ENCODE measurements at regions not wholly inside any gene's neighbourhood (a gene's known extent, or its start where the extent isn't known, plus 50 kb on each side); places are given as distances from the start of the nearest gene placed in this dataset.

- Histone ChIP-seq H2AFZ (ENCODE audit: low read depth, low read length) (peak overlapping the region; percentile 71), H3K4me1 (ENCODE audit: low read length) (peaks cover 47% of the 10 kb centered on the region), H3K27me3 (ENCODE audit: low read depth, low read length) (no peaks in the 10 kb centered on the region), H3K9ac (ENCODE audit: low read length) (no peak overlapping the region), H3K27ac (ENCODE audit: low read length) (no peak overlapping the region), H3K36me3 (replicated peaks; ENCODE audit: low read depth, low read length) (no peaks in the 10 kb centered on the region), H3K79me2 (ENCODE audit: low read length) (no peaks in the 10 kb centered on the region), H3K9me3 (ENCODE audit: insufficient read depth, low read length) (no peaks in the 10 kb centered on the region), H3K4me2 (ENCODE audit: low read length) (no peak overlapping the region), H4K20me1 (ENCODE audit: insufficient read depth, low read length) (no peaks in the 10 kb centered on the region), H3K4me3 (ENCODE audit: low read length) (no peak overlapping the region)
- TF ChIP-seq, protein P1, sequence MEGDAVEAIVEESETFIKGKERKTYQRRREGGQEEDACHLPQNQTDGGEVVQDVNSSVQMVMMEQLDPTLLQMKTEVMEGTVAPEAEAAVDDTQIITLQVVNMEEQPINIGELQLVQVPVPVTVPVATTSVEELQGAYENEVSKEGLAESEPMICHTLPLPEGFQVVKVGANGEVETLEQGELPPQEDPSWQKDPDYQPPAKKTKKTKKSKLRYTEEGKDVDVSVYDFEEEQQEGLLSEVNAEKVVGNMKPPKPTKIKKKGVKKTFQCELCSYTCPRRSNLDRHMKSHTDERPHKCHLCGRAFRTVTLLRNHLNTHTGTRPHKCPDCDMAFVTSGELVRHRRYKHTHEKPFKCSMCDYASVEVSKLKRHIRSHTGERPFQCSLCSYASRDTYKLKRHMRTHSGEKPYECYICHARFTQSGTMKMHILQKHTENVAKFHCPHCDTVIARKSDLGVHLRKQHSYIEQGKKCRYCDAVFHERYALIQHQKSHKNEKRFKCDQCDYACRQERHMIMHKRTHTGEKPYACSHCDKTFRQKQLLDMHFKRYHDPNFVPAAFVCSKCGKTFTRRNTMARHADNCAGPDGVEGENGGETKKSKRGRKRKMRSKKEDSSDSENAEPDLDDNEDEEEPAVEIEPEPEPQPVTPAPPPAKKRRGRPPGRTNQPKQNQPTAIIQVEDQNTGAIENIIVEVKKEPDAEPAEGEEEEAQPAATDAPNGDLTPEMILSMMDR (IDR thresholded peaks at IDR 0.05; ENCODE audit: low read depth, low read length): peak; percentile 7; the same call in 1 of the 2 replicates
- no peak for TF ChIP-seq EZH2phosphoT487 (IDR thresholded peaks at IDR 0.05; ENCODE audit: low read depth)
These were observed 370.3 kb downstream of the DAD1 start for GRCh38 chr14:22218728-22219127.

DNA sequence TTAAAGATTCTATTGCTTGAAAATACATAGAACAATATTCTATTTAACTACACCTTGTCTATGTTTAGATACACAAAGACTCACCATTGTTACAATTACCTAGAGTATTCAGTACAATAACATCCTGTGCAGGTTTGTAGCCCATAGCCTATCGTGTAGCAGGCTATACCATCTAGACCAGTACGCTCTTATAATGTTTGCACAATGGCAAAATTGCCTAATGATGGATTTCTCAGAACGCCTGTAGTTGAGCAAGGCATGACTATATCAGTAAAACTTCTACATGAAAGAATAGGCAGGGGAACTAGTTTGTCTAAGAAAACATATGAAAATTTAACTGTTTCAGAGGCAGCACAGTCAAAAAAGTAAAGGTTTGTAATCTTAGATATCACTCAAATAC lies 375.9 kb downstream of the DAD1 start:
- Histone ChIP-seq H4K20me1 (ENCODE audit: insufficient read depth, low read length) (no peaks in the 10 kb centered on the region), H3K9ac (ENCODE audit: low read length) (no peak overlapping the region), H3K4me2 (ENCODE audit: low read length) (no peak overlapping the region), H2AFZ (ENCODE audit: low read depth, low read length) (no peak overlapping the region), H3K27me3 (ENCODE audit: low read depth, low read length) (no peaks in the 10 kb centered on the region), H3K79me2 (ENCODE audit: low read length) (no peaks in the 10 kb centered on the region), H3K9me3 (ENCODE audit: insufficient read depth, low read length) (no peaks in the 10 kb centered on the region), H3K4me1 (ENCODE audit: low read length) (peaks cover 7% of the 10 kb centered on the region), H3K27ac (ENCODE audit: low read length) (no peak overlapping the region), H3K36me3 (replicated peaks; ENCODE audit: low read depth, low read length) (no peaks in the 10 kb centered on the region), H3K4me3 (ENCODE audit: low read length) (no peak overlapping the region)
- no peak for TF ChIP-seq EZH2phosphoT487 (IDR thresholded peaks at IDR 0.05; ENCODE audit: low read depth)
- TF ChIP-seq, protein P1 (IDR thresholded peaks at IDR 0.05; ENCODE audit: low read depth, low read length): no peak

DNA sequence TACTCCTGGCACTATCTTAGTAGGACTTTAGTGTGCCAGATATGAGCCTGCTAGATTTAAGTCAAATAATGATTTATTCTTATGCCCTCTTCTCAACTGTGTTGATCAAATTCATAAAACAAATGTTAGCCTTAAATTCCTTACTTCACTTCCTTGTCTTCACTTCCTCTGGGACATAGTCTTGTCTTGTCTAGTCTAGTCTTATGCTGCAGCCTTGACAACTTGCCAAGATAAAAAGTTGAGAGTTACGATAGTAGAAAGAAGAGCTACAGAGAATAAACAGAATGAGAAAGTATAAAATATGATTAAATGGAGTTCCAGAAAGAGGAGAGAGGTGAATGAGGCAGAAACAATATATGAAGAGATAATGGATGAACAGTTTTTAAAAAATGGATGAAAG lies 378.1 kb downstream of the DAD1 start:
- no peaks in the 10 kb centered on the region for H3K27me3 ChIP-seq (ENCODE audit: low read depth, low read length)
- no peaks in the 10 kb centered on the region for H4K20me1 ChIP-seq (ENCODE audit: insufficient read depth, low read length)
- no peak overlapping the region for H3K9ac ChIP-seq (ENCODE audit: low read length)
- H3K79me2 ChIP-seq (ENCODE audit: low read length): no peaks in the 10 kb centered on the region
- H3K27ac ChIP-seq (ENCODE audit: low read length): no peak overlapping the region
- no peak for TF ChIP-seq EZH2phosphoT487 (IDR thresholded peaks at IDR 0.05; ENCODE audit: low read depth)
- TF ChIP-seq, protein P1 (IDR thresholded peaks at IDR 0.05; ENCODE audit: low read depth, low read length): no peak
- H2AFZ ChIP-seq (ENCODE audit: low read depth, low read length): no peak overlapping the region
- no peaks in the 10 kb centered on the region for H3K36me3 ChIP-seq (replicated peaks; ENCODE audit: low read depth, low read length)
- no peak overlapping the region for H3K4me2 ChIP-seq (ENCODE audit: low read length)
- H3K9me3 ChIP-seq (ENCODE audit: insufficient read depth, low read length): no peaks in the 10 kb centered on the region
- no peak overlapping the region for H3K4me3 ChIP-seq (ENCODE audit: low read length)
- peaks cover 11% of the 10 kb centered on the region for H3K4me1 ChIP-seq (ENCODE audit: low read length)

DNA sequence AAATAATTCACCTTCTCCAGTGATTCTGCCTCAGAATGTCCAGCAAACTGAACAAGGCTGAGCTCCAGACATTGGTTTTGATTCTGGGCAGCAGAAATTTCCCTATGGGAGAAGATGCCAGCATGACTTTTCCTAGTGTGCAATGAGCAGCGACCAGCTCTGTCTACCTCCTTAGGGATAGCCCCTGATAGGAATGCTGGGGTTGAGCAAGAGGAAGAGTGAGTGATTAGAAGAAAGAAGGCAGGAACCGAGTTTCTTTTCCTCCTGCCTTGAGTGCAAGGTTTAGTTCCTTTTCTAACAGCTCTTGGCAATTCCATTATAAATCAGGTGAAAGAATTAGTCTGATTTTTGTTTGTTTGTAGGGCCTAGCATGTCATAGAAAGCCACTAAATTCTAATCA lies 379.0 kb downstream of the DAD1 start:
- TF ChIP-seq EZH2phosphoT487 (IDR thresholded peaks at IDR 0.05; ENCODE audit: low read depth): no peak

More for the DNA sequence above, 379.0 kb downstream of the DAD1 start:
- Histone ChIP-seq H3K27me3 (ENCODE audit: low read depth, low read length) (no peaks in the 10 kb centered on the region), H3K4me3 (ENCODE audit: low read length) (no peak overlapping the region), H3K9me3 (ENCODE audit: insufficient read depth, low read length) (no peaks in the 10 kb centered on the region), H3K4me1 (ENCODE audit: low read length) (peaks cover 11% of the 10 kb centered on the region), H3K9ac (ENCODE audit: low read length) (no peak overlapping the region), H2AFZ (ENCODE audit: low read depth, low read length) (peak overlapping the region; percentile 34; the same call in 1 of the 2 replicates), H4K20me1 (ENCODE audit: insufficient read depth, low read length) (no peaks in the 10 kb centered on the region), H3K36me3 (replicated peaks; ENCODE audit: low read depth, low read length) (no peaks in the 10 kb centered on the region), H3K27ac (ENCODE audit: low read length) (no peak overlapping the region), H3K79me2 (ENCODE audit: low read length) (no peaks in the 10 kb centered on the region), H3K4me2 (ENCODE audit: low read length) (no peak overlapping the region)

All from OCI-LY3 (cell line).